ENCODE measurements at regions not wholly inside any gene's neighbourhood (a gene's known extent, or its start where the extent isn't known, plus 50 kb on each side); places are given as distances from the start of the nearest gene placed in this dataset.

- no peak for TF ChIP-seq CTCF (IDR thresholded peaks at IDR 0.05)
- TF ChIP-seq POLR2A (IDR thresholded peaks at IDR 0.05): no peak
Observed at GRCh38 chr6:141335477-141336273, 797.0 kb upstream of the GJE1 start.

All from heart left ventricle (tissue), 13 donors.